ENCODE measurements at regions not wholly inside any gene's neighbourhood (a gene's known extent, or its start where the extent isn't known, plus 50 kb on each side); places are given as distances from the start of the nearest gene placed in this dataset.
A peak's percentile ranks its signal among the peaks of the same experiment; 100 is the strongest.

- DNase-seq (ENCODE audit: low spot score) = no peak
These were observed 259.9 kb downstream of the ADGRG6 start for GRCh38 chr6:142561511-142562265.

GRCh38 chr6:142562865-142563264 is 261.1 kb downstream of the ADGRG6 start:
- no peak for DNase-seq (ENCODE audit: low spot score)

- peak; percentile 21 for DNase-seq (ENCODE audit: low spot score)
These were observed 265.0 kb downstream of the ADGRG6 start for GRCh38 chr6:142566628-142567396.

GRCh38 chr6:142567461-142567860 is 265.7 kb downstream of the ADGRG6 start:
- DNase-seq (ENCODE audit: low spot score) = no peak

- DNase-seq (ENCODE audit: low spot score) = no peak
These were observed 267.2 kb downstream of the ADGRG6 start for GRCh38 chr6:142568857-142569597.

- DNase-seq (ENCODE audit: low spot score) = no peak
These were observed 267.9 kb downstream of the ADGRG6 start for GRCh38 chr6:142569676-142570075.

- no peak for DNase-seq (ENCODE audit: low spot score)
These were observed 268.4 kb downstream of the ADGRG6 start for GRCh38 chr6:142570221-142570671.

GRCh38 chr6:142592876-142593275 is 291.1 kb downstream of the ADGRG6 start:
- DNase-seq (ENCODE audit: low spot score) = no peak

- no peak for DNase-seq (ENCODE audit: low spot score)
These were observed 296.0 kb downstream of the ADGRG6 start for GRCh38 chr6:142597836-142598235.

- no peak for DNase-seq (ENCODE audit: low spot score)
These were observed 299.6 kb downstream of the ADGRG6 start for GRCh38 chr6:142601427-142601826.

- no peak for DNase-seq (ENCODE audit: low spot score)
These were observed 301.2 kb downstream of the ADGRG6 start for GRCh38 chr6:142602972-142603371.

- DNase-seq (ENCODE audit: low spot score) = no peak
These were observed 304.2 kb downstream of the ADGRG6 start for GRCh38 chr6:142605922-142606485.

- DNase-seq (ENCODE audit: low spot score) = no peak
These were observed 311.1 kb downstream of the ADGRG6 start for GRCh38 chr6:142612956-142613355.

GRCh38 chr6:142613981-142614380 is 312.2 kb downstream of the ADGRG6 start:
- no peak for DNase-seq (ENCODE audit: low spot score)

GRCh38 chr6:142617158-142617557 is 315.4 kb downstream of the ADGRG6 start:
- DNase-seq (ENCODE audit: low spot score) = no peak

GRCh38 chr6:142621822-142622221 is 320.0 kb downstream of the ADGRG6 start:
- no peak for DNase-seq (ENCODE audit: low spot score)

- DNase-seq (ENCODE audit: low spot score) = no peak
These were observed 319.8 kb downstream of the HIVEP2 start for GRCh38 chr6:142624978-142625715.

GRCh38 chr6:142627474-142627873 is 317.5 kb downstream of the HIVEP2 start:
- DNase-seq (ENCODE audit: low spot score) = no peak

- DNase-seq (ENCODE audit: low spot score) = no peak
These were observed 313.2 kb downstream of the HIVEP2 start for GRCh38 chr6:142631517-142632385.

GRCh38 chr6:142633317-142633716 is 311.7 kb downstream of the HIVEP2 start:
- no peak for DNase-seq (ENCODE audit: low spot score)

- no peak for DNase-seq (ENCODE audit: low spot score)
These were observed 309.8 kb downstream of the HIVEP2 start for GRCh38 chr6:142635130-142635529.

Measured in Ammon's horn (tissue), 1 donor.